Upper lobe of left lung (tissue), 4 donors: ENCODE measurements at regions not wholly inside any gene's neighbourhood (a gene's known extent, or its start where the extent isn't known, plus 50 kb on each side); places are given as distances from the start of the nearest gene placed in this dataset.

ENCODE experiments used
- POLR2A ChIP-seq, 4 donors: fragments of 450-650 bp; IDR thresholded peaks; one replicate each; pipeline ENCODE4 v1.5.1; 2016 to 2017; ENCODE audit warnings: antibody characterized with exemption in 4 of 4, mild to moderate bottlenecking in 2 of 4
- TF ChIP-seq, protein P1 (sequence below), 6 experiments: fragments of 450-650 bp in 4 of 6; fragments of 200-600 bp in 2 of 6; sonication (generic) in 2 of 6; IDR thresholded peaks; one replicate each; pipeline ENCODE4 v1.5.1; 2016 to 2019; ENCODE audit warnings: antibody characterized with exemption in 6 of 6

DNA sequence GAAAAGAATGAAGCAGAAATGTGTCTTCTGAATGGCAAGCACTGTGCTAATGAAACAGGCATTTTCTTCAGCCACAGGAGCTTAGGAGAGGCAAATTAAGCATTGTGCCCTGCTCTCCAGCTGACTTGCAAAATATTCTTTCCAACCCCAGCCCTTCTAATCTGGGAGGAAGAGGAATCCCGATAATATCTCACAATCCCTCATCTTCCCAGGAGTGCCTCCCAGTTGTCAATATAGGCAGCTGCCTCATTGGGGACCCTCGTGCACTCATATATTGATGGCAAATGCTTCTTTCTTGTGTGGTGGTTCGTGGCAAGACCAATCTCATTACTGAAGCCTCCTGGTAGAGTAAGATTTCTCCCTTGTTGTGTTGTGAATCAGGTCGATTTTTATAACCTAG lies 299.0 kb downstream of the COG6 start:
- TF ChIP-seq, protein P1, sequence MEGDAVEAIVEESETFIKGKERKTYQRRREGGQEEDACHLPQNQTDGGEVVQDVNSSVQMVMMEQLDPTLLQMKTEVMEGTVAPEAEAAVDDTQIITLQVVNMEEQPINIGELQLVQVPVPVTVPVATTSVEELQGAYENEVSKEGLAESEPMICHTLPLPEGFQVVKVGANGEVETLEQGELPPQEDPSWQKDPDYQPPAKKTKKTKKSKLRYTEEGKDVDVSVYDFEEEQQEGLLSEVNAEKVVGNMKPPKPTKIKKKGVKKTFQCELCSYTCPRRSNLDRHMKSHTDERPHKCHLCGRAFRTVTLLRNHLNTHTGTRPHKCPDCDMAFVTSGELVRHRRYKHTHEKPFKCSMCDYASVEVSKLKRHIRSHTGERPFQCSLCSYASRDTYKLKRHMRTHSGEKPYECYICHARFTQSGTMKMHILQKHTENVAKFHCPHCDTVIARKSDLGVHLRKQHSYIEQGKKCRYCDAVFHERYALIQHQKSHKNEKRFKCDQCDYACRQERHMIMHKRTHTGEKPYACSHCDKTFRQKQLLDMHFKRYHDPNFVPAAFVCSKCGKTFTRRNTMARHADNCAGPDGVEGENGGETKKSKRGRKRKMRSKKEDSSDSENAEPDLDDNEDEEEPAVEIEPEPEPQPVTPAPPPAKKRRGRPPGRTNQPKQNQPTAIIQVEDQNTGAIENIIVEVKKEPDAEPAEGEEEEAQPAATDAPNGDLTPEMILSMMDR (IDR thresholded peaks at IDR 0.05), result no peak
- no peak for TF ChIP-seq POLR2A (IDR thresholded peaks at IDR 0.05)
